Caco-2 (cell line): ENCODE measurements at regions not wholly inside any gene's neighbourhood (a gene's known extent, or its start where the extent isn't known, plus 50 kb on each side); places are given as distances from the start of the nearest gene placed in this dataset.

Source experiments
- BruUV-seq: library from RNA; stranded (reverse); fragments of 400-500 nt; replicated peaks from 2 replicates; lab custom pipeline; 2021; lab: Mats Ljungman, UMichigan
- CTCF ChIA-PET: fragments of 300-600 bp; sonication (Branson Sonifier 250); formaldehyde crosslinking; loops from one replicate; lab custom pipeline; 2022; ENCODE audit warnings: antibody characterized with exemption; lab: Charles Lee
- POLR2A ChIA-PET: fragments of 300-600 bp; sonication (Branson Sonifier 250); formaldehyde crosslinking; loops from one replicate; lab custom pipeline; 2022; ENCODE audit warnings: antibody characterized with exemption; lab: Charles Lee
- DNase-seq, 2 experiments: peaks; one replicate each; pipeline versions ENCODE4 v3.0.0 to v3.0.0-alpha.2; 2020 to 2022
- H3K27me3 ChIP-seq: replicated peaks from 2 replicates; pipeline ENCODE4 v1.6.0; 2011; ENCODE audit warnings: low read length; ENCODE audit not compliant: control insufficient read depth, insufficient read depth
- H3K36me3 ChIP-seq: 2 replicates; pipeline ENCODE4 v1.5.1; 2011; ENCODE audit warnings: low read length; ENCODE audit not compliant: control insufficient read depth, insufficient read depth
- H3K4me1 ChIP-seq: fragments of 250-450 bp; sonication (Bioruptor Pico); 2 replicates; pipeline ENCODE4 v1.5.1; 2020; ENCODE audit warnings: mild to moderate bottlenecking
- H3K4me3 ChIP-seq: 2 replicates; pipeline ENCODE4 v1.5.1; 2011; ENCODE audit warnings: low read depth, mild to moderate bottlenecking, control low read depth, low read length
- H3K9me3 ChIP-seq: fragments of 250-450 bp; sonication (Bioruptor Pico); 2 replicates; pipeline ENCODE4 v1.5.1; 2020; ENCODE audit warnings: mild to moderate bottlenecking, moderate library complexity
- H3K27ac Mint-ChIP-seq: one replicate; pipeline ENCODE4 v1.8.0; 2022; ENCODE audit warnings: mixed read lengths; ENCODE audit not compliant: unreplicated experiment
- H3K27me3 Mint-ChIP-seq: one replicate; pipeline ENCODE4 v1.8.0; 2022; ENCODE audit warnings: mixed read lengths; ENCODE audit not compliant: insufficient read depth, unreplicated experiment
- H3K36me3 Mint-ChIP-seq: one replicate; pipeline ENCODE4 v1.8.0; 2022; ENCODE audit warnings: mild to moderate bottlenecking, mixed read lengths; ENCODE audit not compliant: insufficient read depth, unreplicated experiment
- H3K4me1 Mint-ChIP-seq: one replicate; pipeline ENCODE4 v1.8.0; 2022; ENCODE audit warnings: low read depth, mixed read lengths; ENCODE audit not compliant: unreplicated experiment
- H3K4me3 Mint-ChIP-seq: one replicate; pipeline ENCODE4 v1.8.0; 2022; ENCODE audit warnings: mild to moderate bottlenecking, moderate library complexity, mixed read lengths; ENCODE audit not compliant: unreplicated experiment
- H3K9me3 Mint-ChIP-seq: one replicate; pipeline ENCODE4 v1.8.0; 2022; ENCODE audit warnings: mixed read lengths; ENCODE audit not compliant: unreplicated experiment
- intact Hi-C: fragments of 100-400 bp; cut with micrococcal nuclease; formaldehyde crosslinking; loops from one replicate; pipeline ENCODE4 v1.10.0; 2022; ENCODE audit not compliant: unreplicated experiment
- TF ChIP-seq, protein P1 (sequence below), 2 experiments: fragments of 200-600 bp in 1 of 2; IDR thresholded peaks; 1 replicate in 1 of 2; 2 replicates in 1 of 2; pipeline versions ENCODE4 v1.5.1 to v1.8.0; 2011 to 2022; ENCODE audit warnings: antibody characterized with exemption in 1 of 2, control low read depth in 1 of 2, inconsistent platforms in 1 of 2, low read depth in 1 of 2, low read length in 1 of 2, mild to moderate bottlenecking in 1 of 2, moderate library complexity in 1 of 2; ENCODE audit not compliant: insufficient read depth in 1 of 2, severe bottlenecking in 1 of 2, unreplicated experiment in 1 of 2

GRCh38 chr6:40802481-40802880 is 215.3 kb upstream of the LRFN2 start:
- no peak overlapping the region for H3K27ac Mint-ChIP-seq
- ChIA-PET CTCF (no interaction called here), POLR2A (no interaction called here)
- intact Hi-C loops: no loop called here
- peaks cover 3% of the 10 kb centered on the region for H3K27me3 Mint-ChIP-seq
- TF ChIP-seq, protein P1, sequence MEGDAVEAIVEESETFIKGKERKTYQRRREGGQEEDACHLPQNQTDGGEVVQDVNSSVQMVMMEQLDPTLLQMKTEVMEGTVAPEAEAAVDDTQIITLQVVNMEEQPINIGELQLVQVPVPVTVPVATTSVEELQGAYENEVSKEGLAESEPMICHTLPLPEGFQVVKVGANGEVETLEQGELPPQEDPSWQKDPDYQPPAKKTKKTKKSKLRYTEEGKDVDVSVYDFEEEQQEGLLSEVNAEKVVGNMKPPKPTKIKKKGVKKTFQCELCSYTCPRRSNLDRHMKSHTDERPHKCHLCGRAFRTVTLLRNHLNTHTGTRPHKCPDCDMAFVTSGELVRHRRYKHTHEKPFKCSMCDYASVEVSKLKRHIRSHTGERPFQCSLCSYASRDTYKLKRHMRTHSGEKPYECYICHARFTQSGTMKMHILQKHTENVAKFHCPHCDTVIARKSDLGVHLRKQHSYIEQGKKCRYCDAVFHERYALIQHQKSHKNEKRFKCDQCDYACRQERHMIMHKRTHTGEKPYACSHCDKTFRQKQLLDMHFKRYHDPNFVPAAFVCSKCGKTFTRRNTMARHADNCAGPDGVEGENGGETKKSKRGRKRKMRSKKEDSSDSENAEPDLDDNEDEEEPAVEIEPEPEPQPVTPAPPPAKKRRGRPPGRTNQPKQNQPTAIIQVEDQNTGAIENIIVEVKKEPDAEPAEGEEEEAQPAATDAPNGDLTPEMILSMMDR (IDR thresholded peaks at IDR 0.05; ENCODE audit: insufficient read depth in 1 of 2, low read depth in 1 of 2, low read length in 1 of 2, severe bottlenecking in 1 of 2, unreplicated experiment in 1 of 2): no peak
- Histone ChIP-seq H3K27me3 (no peaks in the 10 kb centered on the region), H3K4me3 (no peak overlapping the region), H3K36me3 (no peaks in the 10 kb centered on the region), H3K9me3 (no peaks in the 10 kb centered on the region), H3K4me1 (no peaks in the 10 kb centered on the region)
- H3K36me3 Mint-ChIP-seq: no peaks in the 10 kb centered on the region
- DNase-seq: no peak
- H3K4me1 Mint-ChIP-seq: no peaks in the 10 kb centered on the region
- no peaks in the 10 kb centered on the region for H3K9me3 Mint-ChIP-seq
- no peak overlapping the region for H3K4me3 Mint-ChIP-seq
- no TSS peak for BruUV-seq

- no TSS peak for BruUV-seq
- Histone ChIP-seq H3K4me1 (no peaks in the 10 kb centered on the region), H3K9me3 (no peaks in the 10 kb centered on the region), H3K4me3 (no peak overlapping the region), H3K27me3 (no peaks in the 10 kb centered on the region), H3K36me3 (no peaks in the 10 kb centered on the region)
- peaks cover 2% of the 10 kb centered on the region for H3K27me3 Mint-ChIP-seq
- no peaks in the 10 kb centered on the region for H3K4me1 Mint-ChIP-seq
- H3K27ac Mint-ChIP-seq: no peak overlapping the region
- POLR2A ChIA-PET: no interaction called here
- CTCF ChIA-PET: no interaction called here
- no peak overlapping the region for H3K4me3 Mint-ChIP-seq
- no peak for DNase-seq
- TF ChIP-seq, protein P1 (IDR thresholded peaks at IDR 0.05; ENCODE audit: insufficient read depth in 1 of 2, low read depth in 1 of 2, low read length in 1 of 2, severe bottlenecking in 1 of 2, unreplicated experiment in 1 of 2): no peak
- intact Hi-C loops: no loop called here
- H3K36me3 Mint-ChIP-seq: no peaks in the 10 kb centered on the region
- H3K9me3 Mint-ChIP-seq: no peaks in the 10 kb centered on the region
Observed at GRCh38 chr6:40799296-40800140, 212.4 kb upstream of the LRFN2 start.

DNA sequence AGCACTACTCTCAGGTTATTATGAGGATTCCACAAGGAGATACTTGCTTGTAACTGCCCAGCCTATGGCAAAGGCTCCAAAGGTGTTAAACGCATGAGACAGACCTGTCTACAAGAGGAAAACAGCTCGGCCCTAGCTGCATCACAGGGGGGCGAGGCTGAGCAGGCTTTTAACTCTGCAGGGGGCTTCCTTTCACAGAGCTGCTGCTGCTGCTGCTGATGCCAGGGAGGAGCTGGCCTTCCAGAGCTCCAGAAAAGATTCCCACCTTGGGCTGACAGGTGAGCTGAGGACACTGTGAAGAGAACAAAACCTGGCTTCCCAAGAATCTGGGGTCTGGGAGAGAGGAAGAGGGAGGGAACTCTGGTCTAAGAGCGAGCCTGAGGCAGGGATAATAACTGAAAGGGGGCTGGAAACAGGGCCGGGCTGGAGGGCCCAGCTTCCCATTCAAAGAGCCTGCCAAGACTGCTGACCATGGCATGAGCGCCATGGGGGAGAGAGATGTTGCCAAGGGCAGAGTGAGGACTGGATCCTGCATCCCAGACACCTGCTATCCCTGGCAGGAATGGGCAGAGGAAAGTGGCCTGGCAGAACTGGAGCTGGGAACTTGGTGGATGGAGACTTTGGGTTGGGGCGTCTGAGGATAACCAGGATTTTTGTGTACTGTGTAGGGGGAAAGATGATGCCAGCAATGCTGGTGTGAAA is 211.1 kb upstream of the LRFN2 start:
- CTCF ChIA-PET: no interaction called here
- Histone ChIP-seq H3K27me3 (no peaks in the 10 kb centered on the region; the same call in 1 of the 2 replicates), H3K4me3 (no peak overlapping the region), H3K9me3 (no peaks in the 10 kb centered on the region), H3K36me3 (no peaks in the 10 kb centered on the region), H3K4me1 (no peaks in the 10 kb centered on the region)
- Mint-ChIP-seq H3K9me3 (no peaks in the 10 kb centered on the region), H3K27me3 (peaks cover 2% of the 10 kb centered on the region), H3K27ac (no peak overlapping the region), H3K4me3 (no peak overlapping the region), H3K4me1 (no peaks in the 10 kb centered on the region), H3K36me3 (no peaks in the 10 kb centered on the region)
- no TSS peak for BruUV-seq
- intact Hi-C loops: no loop called here
- POLR2A ChIA-PET: no interaction called here
- no peak for DNase-seq
- TF ChIP-seq, protein P1 (IDR thresholded peaks at IDR 0.05; ENCODE audit: insufficient read depth in 1 of 2, low read depth in 1 of 2, low read length in 1 of 2, severe bottlenecking in 1 of 2, unreplicated experiment in 1 of 2): no peak
